Sigmoid colon (tissue), 6 donors: ENCODE measurements at regions not wholly inside any gene's neighbourhood (a gene's known extent, or its start where the extent isn't known, plus 50 kb on each side); places are given as distances from the start of the nearest gene placed in this dataset.

Experiments
- DNase-seq: peaks from one replicate; pipeline ENCODE4 v3.0.0-alpha.2; 2019
- H3K27ac ChIP-seq, 4 donors: fragments of 200-600 bp; sonication (generic); one replicate each; pipeline ENCODE4 v1.5.1; 2016 to 2019; ENCODE audit warnings: mild to moderate bottlenecking in 1 of 4
- H3K27me3 ChIP-seq, 3 donors: fragments of 200-600 bp; sonication (generic); one replicate each; pipeline ENCODE4 v1.5.1; 2019; ENCODE audit warnings: mild to moderate bottlenecking in 1 of 3
- H3K36me3 ChIP-seq, 4 donors: fragments of 200-600 bp; sonication (generic); one replicate each; pipeline ENCODE4 v1.5.1; 2016 to 2019
- H3K4me1 ChIP-seq, 4 donors: fragments of 200-600 bp; sonication (generic); one replicate each; pipeline ENCODE4 v1.5.1; 2017 to 2019
- H3K4me3 ChIP-seq, 4 donors: fragments of 200-600 bp; sonication (generic); one replicate each; pipeline ENCODE4 v1.5.1; 2017 to 2019; ENCODE audit warnings: mild to moderate bottlenecking in 2 of 4, moderate library complexity in 1 of 4
- H3K9me3 ChIP-seq, 4 donors: fragments of 200-600 bp in 3 of 4; sonication (generic) in 3 of 4; one replicate each; pipeline versions ENCODE4 v1.5.1 to v1.6.1; 2013 to 2019
- CTCF ChIP-seq, 4 experiments: fragments of 450-650 bp in 3 of 4; fragments of 200-600 bp in 1 of 4; IDR thresholded peaks; one replicate each; pipeline ENCODE4 v1.5.1; 2016 to 2019; ENCODE audit warnings: antibody characterized with exemption in 4 of 4, mild to moderate bottlenecking in 3 of 4, moderate library complexity in 2 of 4
- EP300 ChIP-seq, 4 donors: sonication (generic); formaldehyde crosslinking; IDR thresholded peaks; one replicate each; pipeline ENCODE4 v1.6.1; 2017; ENCODE audit warnings: antibody characterized with exemption in 4 of 4
- POLR2A ChIP-seq, 2 donors: fragments of 450-650 bp; IDR thresholded peaks; one replicate each; pipeline ENCODE4 v1.6.1; 2016; ENCODE audit warnings: antibody characterized with exemption in 2 of 2, mild to moderate bottlenecking in 2 of 2, moderate library complexity in 2 of 2
- POLR2AphosphoS5 ChIP-seq, 4 donors: sonication (generic); formaldehyde crosslinking; IDR thresholded peaks; one replicate each; pipeline ENCODE4 v1.6.1; 2017; ENCODE audit warnings: antibody characterized with exemption in 4 of 4
- WGBS, 2 donors: extraction: QIAGEN DNeasy Blood & Tissue Kit; methylation state at CpG; one replicate each; pipeline ENCODE4 v1.1.7; 2013; 5-methylcytosine and 5-hydroxymethylcytosine counted together
- intact Hi-C: fragments of 100-400 bp; cut with DNase I; formaldehyde crosslinking; loops from one replicate; pipeline ENCODE4 v1.15.1; 2023
- donor health status: healthy with polysubstance abuse.
- donor health status: healthy.

GRCh38 chr7:85343484-85343883 is 156.6 kb upstream of the SEMA3D start:
- H3K4me3 ChIP-seq, result no peak overlapping the region
- H3K4me1 ChIP-seq, result no peaks in the 10 kb centered on the region
- no peaks in the 10 kb centered on the region for H3K36me3 ChIP-seq
- intact Hi-C loops, result no loop called here
- DNase-seq, result no peak
- H3K27me3 ChIP-seq, result no peaks in the 10 kb centered on the region
- no peaks in the 10 kb centered on the region for H3K9me3 ChIP-seq
- TF ChIP-seq CTCF (IDR thresholded peaks at IDR 0.05) (no peak), POLR2AphosphoS5 (IDR thresholded peaks at IDR 0.05) (no peak), EP300 (IDR thresholded peaks at IDR 0.05) (no peak), POLR2A (IDR thresholded peaks at IDR 0.05) (no peak)
- H3K27ac ChIP-seq, result no peak overlapping the region

GRCh38 chr7:85342781-85343180 is 155.9 kb upstream of the SEMA3D start:
- H3K36me3 ChIP-seq, result no peaks in the 10 kb centered on the region
- intact Hi-C loops, result no loop called here
- DNase-seq, result no peak
- no peaks in the 10 kb centered on the region for H3K27me3 ChIP-seq
- H3K4me1 ChIP-seq, result no peaks in the 10 kb centered on the region
- no peak for TF ChIP-seq CTCF (IDR thresholded peaks at IDR 0.05)
- TF ChIP-seq POLR2AphosphoS5 (IDR thresholded peaks at IDR 0.05), result no peak
- TF ChIP-seq POLR2A (IDR thresholded peaks at IDR 0.05), result no peak
- H3K27ac ChIP-seq, result no peak overlapping the region
- H3K4me3 ChIP-seq, result no peak overlapping the region
- no peaks in the 10 kb centered on the region for H3K9me3 ChIP-seq

GRCh38 chr7:85341973-85342372 is 155.1 kb upstream of the SEMA3D start:
- 19 to 68% methylated on average over 2 of the region's 2 CpGs for WGBS, 2 donors
- no peaks in the 10 kb centered on the region for H3K9me3 ChIP-seq
- no peak overlapping the region for H3K4me3 ChIP-seq
- TF ChIP-seq CTCF (IDR thresholded peaks at IDR 0.05), result no peak
- TF ChIP-seq EP300 (IDR thresholded peaks at IDR 0.05), result no peak
- TF ChIP-seq POLR2AphosphoS5 (IDR thresholded peaks at IDR 0.05), result no peak
- no peak for TF ChIP-seq POLR2A (IDR thresholded peaks at IDR 0.05)
- H3K27me3 ChIP-seq, result no peaks in the 10 kb centered on the region
- intact Hi-C loops, result no loop called here
- H3K27ac ChIP-seq, result no peak overlapping the region
- no peaks in the 10 kb centered on the region for H3K36me3 ChIP-seq
- H3K4me1 ChIP-seq, result no peaks in the 10 kb centered on the region
- no peak for DNase-seq

- H3K36me3 ChIP-seq, result no peaks in the 10 kb centered on the region
- WGBS, 2 donors, result 67 to 77% methylated on average over 1 of the region's 1 CpG
Measured at GRCh38 chr7:85341121-85341520, 154.3 kb upstream of the SEMA3D start.

More at GRCh38 chr7:85341121-85341520, 154.3 kb upstream of the SEMA3D start:
- no peak for DNase-seq
- Histone ChIP-seq H3K9me3 (no peaks in the 10 kb centered on the region), H3K4me1 (no peaks in the 10 kb centered on the region), H3K27me3 (no peaks in the 10 kb centered on the region), H3K27ac (no peak overlapping the region), H3K4me3 (no peak overlapping the region)
- intact Hi-C loops, result no loop called here
- no peak for TF ChIP-seq CTCF (IDR thresholded peaks at IDR 0.05)
- no peak for TF ChIP-seq POLR2A (IDR thresholded peaks at IDR 0.05)
- no peak for TF ChIP-seq POLR2AphosphoS5 (IDR thresholded peaks at IDR 0.05)
- no peak for TF ChIP-seq EP300 (IDR thresholded peaks at IDR 0.05)
